Osteoblast (primary cell): ENCODE measurements at regions not wholly inside any gene's neighbourhood (a gene's known extent, or its start where the extent isn't known, plus 50 kb on each side); places are given as distances from the start of the nearest gene placed in this dataset.

Experiments used
- DNase-seq: peaks from one replicate; pipeline ENCODE4 v3.0.0; 2011; ENCODE audit warnings: low spot score, mixed read lengths; ENCODE audit not compliant: insufficient read length; ENCODE audit errors: missing footprints
- H2AFZ ChIP-seq: 2 replicates; pipeline ENCODE4 v1.6.0; 2011; ENCODE audit warnings: mild to moderate bottlenecking, low read length
- H3K27ac ChIP-seq: 2 replicates; pipeline ENCODE4 v1.5.1; 2011; ENCODE audit warnings: mild to moderate bottlenecking, low read depth, low read length, moderate library complexity
- H3K27me3 ChIP-seq: 2 replicates; pipeline ENCODE4 v1.6.0; 2012; ENCODE audit warnings: mild to moderate bottlenecking, control low read depth, inconsistent platforms, low read length, moderate library complexity; ENCODE audit not compliant: insufficient read depth
- H3K36me3 ChIP-seq: 2 replicates; pipeline ENCODE4 v1.5.1; 2011; ENCODE audit warnings: mild to moderate bottlenecking, low read length, control low read depth, moderate library complexity; ENCODE audit not compliant: insufficient read depth
- H3K4me1 ChIP-seq: 2 replicates; pipeline ENCODE4 v1.5.1; 2011; ENCODE audit warnings: mild to moderate bottlenecking, low read length, control low read depth, moderate library complexity; ENCODE audit not compliant: insufficient read depth
- H3K4me2 ChIP-seq: 2 replicates; pipeline ENCODE4 v1.6.0; 2011; ENCODE audit warnings: mild to moderate bottlenecking, low read length; ENCODE audit not compliant: insufficient read depth
- H3K4me3 ChIP-seq: fragments of 200-600 bp; sonication (generic); 3 replicates; pipeline ENCODE4 v1.5.1; 2012; ENCODE audit warnings: mild to moderate bottlenecking, low read length, inconsistent platforms; ENCODE audit not compliant: insufficient read depth
- H3K79me2 ChIP-seq: 2 replicates; pipeline ENCODE4 v1.6.0; 2012; ENCODE audit warnings: mild to moderate bottlenecking, low read length, control low read depth, inconsistent platforms; ENCODE audit not compliant: insufficient read depth
- H3K9me3 ChIP-seq: 2 replicates; pipeline ENCODE4 v1.5.1; 2011; ENCODE audit warnings: low read depth, low read length, control low read depth
- H4K20me1 ChIP-seq: 2 replicates; pipeline ENCODE4 v1.6.0; 2012; ENCODE audit warnings: mild to moderate bottlenecking, low read length, control low read depth; ENCODE audit not compliant: insufficient read depth
- CTCF ChIP-seq: IDR thresholded peaks from 2 replicates; pipeline ENCODE4 v1.5.1; 2011; ENCODE audit warnings: mild to moderate bottlenecking, low read depth, low read length, moderate library complexity; ENCODE audit errors: extremely low read depth

DNA sequence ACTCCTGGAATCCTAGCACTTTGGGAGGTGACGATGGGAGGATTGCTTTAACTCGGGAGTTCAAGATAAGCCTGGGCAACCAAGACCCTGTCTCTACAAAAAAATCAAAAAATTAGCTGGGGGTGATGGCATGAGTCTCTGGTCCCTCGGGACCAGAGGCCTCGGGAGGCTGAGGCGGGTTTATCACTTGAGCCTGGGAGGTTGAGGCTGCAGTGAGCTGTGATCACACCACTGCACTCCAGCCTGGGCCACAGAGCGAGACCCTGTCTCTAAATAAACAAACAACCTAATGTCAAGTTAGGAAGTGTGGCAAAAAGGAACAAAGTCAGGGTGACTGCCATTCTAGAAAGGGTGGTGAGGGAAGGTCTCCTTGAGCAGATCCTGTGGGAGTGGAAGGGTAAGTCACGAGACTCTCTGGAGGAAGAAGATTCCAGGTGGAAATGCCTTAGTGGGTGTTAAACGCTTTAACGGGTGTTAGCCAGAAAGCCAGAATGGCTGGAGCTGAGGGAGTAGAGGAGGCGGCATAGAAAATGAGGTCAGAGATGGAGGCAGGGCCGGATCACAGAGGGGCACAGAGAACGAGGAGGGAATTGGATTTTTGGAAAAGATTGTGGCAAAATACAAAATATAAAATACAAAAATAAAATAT lies 62.2 kb upstream of the ATP5PO start:
- Histone ChIP-seq H2AFZ (peak overlapping the region; percentile 40), H3K27me3 (no peaks in the 10 kb centered on the region), H3K4me1 (peaks cover 28% of the 10 kb centered on the region), H4K20me1 (no peaks in the 10 kb centered on the region), H3K79me2 (no peaks in the 10 kb centered on the region), H3K9me3 (no peaks in the 10 kb centered on the region), H3K36me3 (no peaks in the 10 kb centered on the region), H3K27ac (peak overlapping the region; percentile 99), H3K4me3 (no peak overlapping the region), H3K4me2 (peak overlapping the region; percentile 68)
- TF ChIP-seq CTCF: no peak
- DNase-seq: no peak

DNA sequence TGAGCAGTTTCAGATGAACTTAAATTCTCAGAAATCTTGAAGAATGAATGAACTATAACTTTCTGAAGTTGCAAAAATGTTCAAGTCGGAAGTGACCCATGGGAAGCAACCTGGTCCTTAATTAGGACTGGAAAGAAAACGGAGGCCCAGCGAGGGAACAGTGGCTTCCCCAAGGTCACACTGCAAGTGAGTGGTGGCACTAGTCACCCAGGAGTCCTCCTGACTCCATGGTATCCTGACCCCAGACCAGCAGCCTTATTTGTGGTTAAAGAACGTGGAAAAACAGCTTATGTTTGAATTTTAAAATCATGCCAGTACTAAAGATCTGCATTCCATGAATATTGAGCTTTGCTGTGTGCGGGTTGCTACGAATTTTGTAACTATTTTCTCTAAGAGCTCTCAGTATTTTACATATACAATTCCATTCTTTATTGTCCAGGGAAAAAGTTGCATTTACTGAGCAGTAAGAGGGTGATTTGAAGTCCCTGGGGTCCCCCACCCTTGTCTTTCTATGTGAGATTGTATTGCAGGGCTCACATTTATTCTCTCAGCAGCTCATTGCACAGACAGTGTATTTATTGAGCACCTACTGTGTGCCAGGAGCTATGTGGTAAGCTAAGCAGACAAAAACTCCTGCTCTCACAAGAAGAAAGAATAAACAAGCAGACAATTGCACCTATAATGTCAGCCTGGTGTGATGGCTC lies 61.6 kb upstream of the ATP5PO start:
- Histone ChIP-seq H3K27ac (peak overlapping the region; percentile 99), H3K4me2 (peak overlapping the region; percentile 68), H3K27me3 (no peaks in the 10 kb centered on the region), H3K9me3 (no peaks in the 10 kb centered on the region), H4K20me1 (no peaks in the 10 kb centered on the region), H3K79me2 (no peaks in the 10 kb centered on the region), H2AFZ (peak overlapping the region; percentile 42), H3K4me1 (peaks cover 33% of the 10 kb centered on the region), H3K4me3 (peak overlapping the region; percentile 34), H3K36me3 (no peaks in the 10 kb centered on the region)
- no peak for TF ChIP-seq CTCF
- DNase-seq: no peak

DNA sequence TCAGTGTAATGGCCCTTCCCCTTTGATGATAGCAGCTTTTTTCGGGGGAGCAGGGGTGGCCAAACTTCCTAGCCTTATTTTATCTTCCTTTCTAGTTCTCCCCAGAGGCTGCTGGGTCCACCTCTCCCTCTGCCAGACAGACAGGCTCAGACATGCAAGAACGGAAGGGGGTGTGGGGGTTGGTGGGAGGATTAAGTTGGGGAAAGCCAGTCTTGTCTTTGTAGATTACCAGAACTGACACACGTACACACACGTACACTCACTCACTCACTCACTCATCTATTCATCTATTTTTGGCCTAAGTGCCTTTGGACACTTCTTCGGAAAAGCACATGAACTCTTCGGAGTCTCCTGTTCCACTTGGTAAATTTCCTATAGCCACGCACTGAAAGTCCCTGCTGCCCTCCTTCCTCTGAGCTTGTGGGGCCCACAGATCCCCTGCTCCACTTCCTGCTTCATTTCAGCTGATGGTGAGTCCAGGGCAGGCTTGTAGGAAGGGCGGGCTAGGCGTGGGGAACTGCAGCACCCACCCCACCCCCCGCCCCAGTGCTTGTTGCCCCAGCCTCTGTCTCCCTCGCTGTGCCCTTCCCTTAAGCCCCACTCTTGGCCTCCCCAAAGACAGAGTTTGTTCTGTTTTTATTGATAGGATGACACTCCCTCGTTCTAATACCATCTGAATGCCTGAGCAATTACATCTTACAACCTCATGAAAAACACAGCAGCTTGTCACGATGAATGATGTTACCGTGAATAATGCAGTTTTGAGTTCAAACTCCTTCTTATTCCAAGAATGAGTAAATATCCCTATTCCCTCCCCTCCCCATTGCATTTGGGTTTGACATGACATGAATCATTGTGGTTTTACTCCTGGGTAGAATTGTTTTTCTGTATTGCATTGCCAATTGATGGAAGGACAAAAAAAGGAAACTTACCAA lies 60.7 kb upstream of the ATP5PO start:
- no peak for TF ChIP-seq CTCF

More for the DNA sequence above, 60.7 kb upstream of the ATP5PO start:
- Histone ChIP-seq H3K27me3 (no peaks in the 10 kb centered on the region), H3K4me2 (peak overlapping the region; percentile 68), H3K4me1 (peaks cover 40% of the 10 kb centered on the region), H4K20me1 (no peaks in the 10 kb centered on the region), H3K4me3 (peak overlapping the region; percentile 38), H3K79me2 (no peaks in the 10 kb centered on the region), H3K27ac (peak overlapping the region; percentile 99), H3K36me3 (no peaks in the 10 kb centered on the region), H3K9me3 (no peaks in the 10 kb centered on the region), H2AFZ (peak overlapping the region; percentile 8)
- DNase-seq: peak; percentile 94
